Vagina (tissue), 2 donors: ENCODE measurements at regions not wholly inside any gene's neighbourhood (a gene's known extent, or its start where the extent isn't known, plus 50 kb on each side); places are given as distances from the start of the nearest gene placed in this dataset.

Source experiments
- DNase-seq, 2 donors: peaks; one replicate each; pipeline ENCODE4 v3.0.0-alpha.2; 2017; ENCODE audit errors: extremely low spot score in 2 of 2
- H3K27ac ChIP-seq: fragments of 200-600 bp; sonication (generic); one replicate; pipeline ENCODE4 v1.5.1; 2019
- H3K27me3 ChIP-seq: fragments of 200-600 bp; sonication (generic); one replicate; pipeline ENCODE4 v1.5.1; 2019
- H3K36me3 ChIP-seq, 2 donors: fragments of 200-600 bp; sonication (generic); one replicate each; pipeline ENCODE4 v1.5.1; 2017 to 2019
- H3K4me1 ChIP-seq: fragments of 200-600 bp; sonication (generic); one replicate; pipeline ENCODE4 v1.5.1; 2019
- H3K4me3 ChIP-seq, 2 donors: fragments of 200-600 bp; sonication (generic); 1 replicate in 1 of 2; 2 replicates in 1 of 2; pipeline ENCODE4 v1.5.1; 2016 to 2019
- H3K9me3 ChIP-seq: fragments of 200-600 bp; sonication (generic); one replicate; pipeline ENCODE4 v1.5.1; 2019
- CTCF ChIP-seq, 3 experiments: fragments of 450-650 bp in 2 of 3; fragments of 200-600 bp in 1 of 3; sonication (generic) in 1 of 3; IDR thresholded peaks; one replicate each; pipeline ENCODE4 v1.5.1; 2017 to 2019; ENCODE audit warnings: antibody characterized with exemption in 3 of 3, mild to moderate bottlenecking in 2 of 3, moderate library complexity in 2 of 3
- POLR2A ChIP-seq, 2 donors: fragments of 450-650 bp; IDR thresholded peaks; one replicate each; pipeline ENCODE4 v1.6.1; 2017; ENCODE audit warnings: antibody characterized with exemption in 2 of 2, mild to moderate bottlenecking in 2 of 2, moderate library complexity in 2 of 2
- POLR2AphosphoS5 ChIP-seq, 2 donors: sonication (generic); formaldehyde crosslinking; IDR thresholded peaks; one replicate each; pipeline ENCODE4 v1.9.0; 2017; ENCODE audit warnings: antibody characterized with exemption in 2 of 2, mild to moderate bottlenecking in 2 of 2, low read depth in 1 of 2; ENCODE audit not compliant: insufficient read depth in 1 of 2
- intact Hi-C: fragments of 100-400 bp; cut with DNase I; formaldehyde crosslinking; loops from one replicate; pipeline ENCODE4 v1.15.1; 2023

DNA sequence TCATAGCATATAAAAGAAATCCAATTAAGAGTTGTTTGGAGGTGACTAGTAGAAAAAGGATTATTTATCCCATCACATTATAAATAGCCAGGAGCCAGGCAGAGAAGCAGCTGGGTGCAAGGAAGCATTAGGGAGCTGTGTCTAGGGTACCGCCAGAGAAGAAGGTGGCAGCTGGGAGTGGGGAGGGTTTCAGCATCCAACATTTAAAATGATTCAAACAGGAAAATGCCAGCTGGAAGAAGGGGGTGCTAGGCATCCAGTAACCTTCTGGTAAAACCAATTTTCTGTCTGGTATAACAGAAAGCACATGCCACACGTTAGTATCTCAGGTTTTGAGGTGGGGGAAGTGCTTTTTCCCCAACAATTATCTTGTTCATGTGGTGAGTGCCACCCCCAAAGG is 452.4 kb downstream of the ZEB2 start:
- Histone ChIP-seq H3K36me3 (no peaks in the 10 kb centered on the region), H3K4me3 (no peak overlapping the region), H3K27me3 (no peaks in the 10 kb centered on the region), H3K9me3 (no peaks in the 10 kb centered on the region), H3K27ac (no peak overlapping the region), H3K4me1 (no peaks in the 10 kb centered on the region)
- no peak for DNase-seq
- no peak for TF ChIP-seq POLR2A (IDR thresholded peaks at IDR 0.05)
- TF ChIP-seq POLR2AphosphoS5 (IDR thresholded peaks at IDR 0.05; ENCODE audit: insufficient read depth in 1 of 2, low read depth in 1 of 2): no peak
- TF ChIP-seq CTCF (IDR thresholded peaks at IDR 0.05): no peak
- intact Hi-C loops: no loop called here

DNA sequence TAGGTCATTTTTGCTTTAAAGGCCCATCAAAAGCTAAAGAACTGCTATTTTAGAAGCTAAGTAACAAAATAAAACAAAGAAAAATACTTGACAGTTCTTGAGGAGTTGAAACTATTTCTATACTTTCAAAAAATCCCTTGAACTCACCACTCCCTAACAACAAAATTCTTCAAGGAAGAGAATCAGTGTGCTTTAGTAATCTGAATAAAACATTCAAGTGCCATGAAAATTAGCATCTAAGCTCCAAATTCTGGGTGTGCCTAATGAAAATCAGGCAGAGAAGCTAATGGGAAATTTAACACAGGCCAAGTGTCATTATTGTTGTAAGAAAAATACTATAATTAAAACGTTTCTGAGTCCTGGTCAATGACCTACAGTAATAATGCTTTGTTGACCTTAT is 456.3 kb downstream of the ZEB2 start:
- Histone ChIP-seq H3K9me3 (no peaks in the 10 kb centered on the region), H3K27ac (no peak overlapping the region), H3K27me3 (no peaks in the 10 kb centered on the region), H3K4me1 (no peaks in the 10 kb centered on the region), H3K4me3 (no peak overlapping the region), H3K36me3 (no peaks in the 10 kb centered on the region)
- intact Hi-C loops: no loop called here
- DNase-seq: no peak
- TF ChIP-seq POLR2A (IDR thresholded peaks at IDR 0.05) (no peak), POLR2AphosphoS5 (IDR thresholded peaks at IDR 0.05; ENCODE audit: insufficient read depth in 1 of 2, low read depth in 1 of 2) (no peak), CTCF (IDR thresholded peaks at IDR 0.05) (no peak)

GRCh38 chr2:144054911-144055310 is 465.0 kb downstream of the ZEB2 start:
- intact Hi-C loops: no loop called here
- no peak overlapping the region for H3K4me3 ChIP-seq
- no peaks in the 10 kb centered on the region for H3K4me1 ChIP-seq
- no peaks in the 10 kb centered on the region for H3K9me3 ChIP-seq
- no peak for DNase-seq
- no peaks in the 10 kb centered on the region for H3K36me3 ChIP-seq
- no peak overlapping the region for H3K27ac ChIP-seq
- no peak for TF ChIP-seq POLR2AphosphoS5 (IDR thresholded peaks at IDR 0.05; ENCODE audit: insufficient read depth in 1 of 2, low read depth in 1 of 2)
- no peak for TF ChIP-seq POLR2A (IDR thresholded peaks at IDR 0.05)
- TF ChIP-seq CTCF (IDR thresholded peaks at IDR 0.05): no peak
- H3K27me3 ChIP-seq: no peaks in the 10 kb centered on the region

- no peak for DNase-seq
- H3K4me3 ChIP-seq: no peak overlapping the region
- no peaks in the 10 kb centered on the region for H3K27me3 ChIP-seq
- no peaks in the 10 kb centered on the region for H3K9me3 ChIP-seq
- H3K4me1 ChIP-seq: no peaks in the 10 kb centered on the region
- H3K27ac ChIP-seq: no peak overlapping the region
- intact Hi-C loops: no loop called here
- TF ChIP-seq POLR2AphosphoS5 (IDR thresholded peaks at IDR 0.05; ENCODE audit: insufficient read depth in 1 of 2, low read depth in 1 of 2) (no peak), CTCF (IDR thresholded peaks at IDR 0.05) (no peak), POLR2A (IDR thresholded peaks at IDR 0.05) (no peak)
- no peaks in the 10 kb centered on the region for H3K36me3 ChIP-seq
These were observed 467.8 kb downstream of the ZEB2 start for GRCh38 chr2:144052083-144052482.

DNA sequence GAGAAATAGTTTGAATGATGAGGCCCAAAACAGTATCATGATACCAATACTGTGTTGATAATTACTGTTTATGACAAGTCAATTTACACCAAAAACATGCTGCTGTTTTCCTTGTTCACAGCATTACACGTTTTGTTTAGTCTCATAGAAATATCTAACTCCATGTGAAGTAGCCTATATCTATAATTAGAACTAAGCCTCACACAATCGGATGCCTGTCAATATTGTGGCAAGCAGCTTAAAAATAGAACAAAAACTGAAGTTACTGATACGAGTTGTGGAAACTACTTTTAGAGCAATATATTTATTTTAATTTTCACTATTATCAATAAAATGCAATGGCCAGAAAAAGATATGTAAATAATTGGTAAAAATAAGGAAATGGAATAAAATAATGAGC is 470.8 kb downstream of the ZEB2 start:
- H3K4me3 ChIP-seq: no peak overlapping the region
- no peaks in the 10 kb centered on the region for H3K9me3 ChIP-seq
- no peaks in the 10 kb centered on the region for H3K4me1 ChIP-seq
- no peak for TF ChIP-seq POLR2AphosphoS5 (IDR thresholded peaks at IDR 0.05; ENCODE audit: insufficient read depth in 1 of 2, low read depth in 1 of 2)
- no peak for TF ChIP-seq CTCF (IDR thresholded peaks at IDR 0.05)
- no peak for TF ChIP-seq POLR2A (IDR thresholded peaks at IDR 0.05)
- no peaks in the 10 kb centered on the region for H3K36me3 ChIP-seq
- no peaks in the 10 kb centered on the region for H3K27me3 ChIP-seq
- no peak for DNase-seq
- no peak overlapping the region for H3K27ac ChIP-seq
- intact Hi-C loops: no loop called here
